Adrenal gland (tissue), 5 donors: ENCODE measurements at regions not wholly inside any gene's neighbourhood (a gene's known extent, or its start where the extent isn't known, plus 50 kb on each side); places are given as distances from the start of the nearest gene placed in this dataset.
"Not testable (repeated sequence)": the region's sequence is repeated elsewhere in the genome, so short reads cannot be mapped to it uniquely, and the experiment has no call there.

Experiments used
- CTCF ChIP-seq, 6 experiments: fragments of 450-650 bp in 4 of 6; fragments of 200-600 bp in 2 of 6; sonication (generic) in 1 of 6; IDR thresholded peaks; 1 replicate in 5 of 6; 2 replicates in 1 of 6; pipeline versions ENCODE4 v1.5.1 to v1.8.0; 2016 to 2021; ENCODE audit warnings: antibody characterized with exemption in 6 of 6, mild to moderate bottlenecking in 2 of 6, moderate library complexity in 1 of 6
- POLR2A ChIP-seq, 2 donors: fragments of 450-650 bp; IDR thresholded peaks; one replicate each; pipeline ENCODE4 v1.6.1; 2017; ENCODE audit warnings: antibody characterized with exemption in 2 of 2, mild to moderate bottlenecking in 2 of 2, moderate library complexity in 1 of 2
- donor health status: DM: no; HTN: no; CAD: no.

DNA sequence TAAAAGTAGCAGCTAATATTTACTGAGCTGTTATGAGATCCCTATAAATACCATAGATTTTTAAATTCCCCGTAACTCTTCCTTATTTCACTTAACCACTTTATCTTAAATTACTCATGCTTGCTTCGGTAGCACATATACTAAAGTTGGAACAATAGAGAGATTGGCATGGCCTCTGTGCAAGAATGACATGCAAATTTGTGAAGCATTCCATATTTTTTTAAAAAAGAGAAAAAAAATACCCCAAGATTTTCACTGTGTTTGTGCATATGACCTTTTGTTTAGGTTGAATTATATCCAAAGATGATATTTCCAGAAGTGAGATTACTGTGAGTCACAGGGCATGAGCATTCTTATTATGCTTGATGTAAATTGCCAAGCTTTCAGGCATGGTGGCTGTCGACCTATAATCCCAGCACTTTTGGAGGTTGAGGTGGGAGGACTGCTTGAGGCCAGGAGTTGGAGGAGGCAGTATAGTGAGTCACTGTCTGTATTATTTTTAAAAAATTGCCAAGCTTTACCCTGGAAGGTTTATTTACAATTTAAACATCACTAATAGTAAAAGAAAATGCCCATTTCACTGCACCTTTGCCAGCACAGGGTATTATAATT is 58.2 kb upstream of the VKORC1L1 start:
- not testable (repeated sequence) for TF ChIP-seq CTCF, POLR2A (IDR thresholded peaks at IDR 0.05)
